ENCODE measurements at regions not wholly inside any gene's neighbourhood (a gene's known extent, or its start where the extent isn't known, plus 50 kb on each side); places are given as distances from the start of the nearest gene placed in this dataset.

DNA sequence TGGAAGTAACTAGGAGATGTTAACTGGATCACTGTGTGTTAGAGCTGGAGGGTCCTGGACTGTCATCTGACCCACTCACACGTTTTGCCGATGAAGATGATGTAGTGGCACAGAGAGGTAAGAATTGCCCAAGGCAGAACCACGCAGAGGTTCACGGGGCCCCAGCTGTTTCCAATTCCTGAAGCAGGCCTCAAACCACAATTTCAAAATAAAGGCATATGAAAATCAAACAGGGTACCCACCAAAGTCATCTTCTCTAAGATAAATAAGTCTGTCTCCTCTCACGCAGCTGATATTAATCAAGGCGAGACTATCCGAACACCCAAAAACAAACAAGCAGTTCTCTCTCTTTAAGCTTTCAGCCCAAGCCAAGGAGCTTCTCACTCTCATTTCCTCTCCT lies 113.3 kb upstream of the JCAD start:
- TF ChIP-seq CTCF (IDR thresholded peaks at IDR 0.05) (no peak), POLR2A (IDR thresholded peaks at IDR 0.05) (no peak), POLR2AphosphoS5 (IDR thresholded peaks at IDR 0.05) (no peak)

Measured in stomach (tissue), 4 donors.